CD14-positive monocyte (primary cell): ENCODE measurements at regions not wholly inside any gene's neighbourhood (a gene's known extent, or its start where the extent isn't known, plus 50 kb on each side); places are given as distances from the start of the nearest gene placed in this dataset.

Experiments used
- DNase-seq, 3 donors: peaks; one replicate each; pipeline ENCODE4 v3.0.0-alpha.2; 2011 to 2022
- H2AFZ ChIP-seq: 2 replicates; pipeline ENCODE4 v1.6.0; 2012; ENCODE audit warnings: mild to moderate bottlenecking, low read depth, low read length, inconsistent platforms; ENCODE audit not compliant: insufficient read depth, poor library complexity, severe bottlenecking
- H3K27ac ChIP-seq, 2 donors: 1 replicate in 1 of 2; 2 replicates in 1 of 2; pipeline ENCODE4 v1.5.1; 2012 to 2013; ENCODE audit warnings: low read length in 2 of 2, control low read depth in 1 of 2, inconsistent platforms in 1 of 2, low read depth in 1 of 2, mild to moderate bottlenecking in 1 of 2
- H3K27me3 ChIP-seq, 2 donors: one replicate each; pipeline versions ENCODE4 v1.6.0 to v1.6.1; 2011 to 2013; ENCODE audit warnings: low read length in 2 of 2; ENCODE audit not compliant: control insufficient read depth in 2 of 2, insufficient read depth in 2 of 2
- H3K36me3 ChIP-seq, 2 donors: replicated peaks in 1 of 2; 1 replicate in 1 of 2; 2 replicates in 1 of 2; pipeline versions ENCODE4 v1.5.1 to v1.6.1; 2012 to 2013; ENCODE audit warnings: low read length in 2 of 2, control low read depth in 1 of 2, inconsistent platforms in 1 of 2, mild to moderate bottlenecking in 1 of 2; ENCODE audit not compliant: insufficient read depth in 2 of 2, control insufficient read depth in 1 of 2
- H3K4me1 ChIP-seq, 2 donors: 1 replicate in 1 of 2; 2 replicates in 1 of 2; pipeline versions ENCODE4 v1.5.1 to v1.6.1; 2012 to 2013; ENCODE audit warnings: low read length in 2 of 2, control low read depth in 1 of 2, inconsistent platforms in 1 of 2, mild to moderate bottlenecking in 1 of 2, moderate library complexity in 1 of 2; ENCODE audit not compliant: insufficient read depth in 2 of 2, control insufficient read depth in 1 of 2
- H3K4me2 ChIP-seq: replicated peaks from 2 replicates; pipeline ENCODE3; 2012; ENCODE audit warnings: low read length, moderate library complexity, mild to moderate bottlenecking; ENCODE audit not compliant: poor library complexity, severe bottlenecking; ENCODE audit errors: extremely low read depth
- H3K4me3 ChIP-seq, 3 experiments: fragments of 200-600 bp in 1 of 3; sonication (generic) in 1 of 3; replicated peaks in 1 of 3; 1 replicate in 2 of 3; 2 replicates in 1 of 3; pipeline ENCODE4 v1.5.1; 2011 to 2013; ENCODE audit warnings: low read length in 3 of 3, mild to moderate bottlenecking in 3 of 3, control low read depth in 2 of 3, low read depth in 2 of 3, inconsistent platforms in 1 of 3, moderate library complexity in 1 of 3
- H3K79me2 ChIP-seq: 2 replicates; pipeline ENCODE4 v1.6.0; 2012; ENCODE audit warnings: mild to moderate bottlenecking, control low read depth, inconsistent platforms, low read length, moderate library complexity; ENCODE audit not compliant: insufficient read depth
- H3K9ac ChIP-seq: 2 replicates; pipeline ENCODE4 v1.6.0; 2017; ENCODE audit warnings: low read length, mild to moderate bottlenecking; ENCODE audit not compliant: insufficient read depth, poor library complexity, severe bottlenecking
- H3K9me3 ChIP-seq, 2 donors: replicated peaks in 1 of 2; 1 replicate in 1 of 2; 2 replicates in 1 of 2; pipeline versions ENCODE4 v1.5.1 to v1.6.1; 2012 to 2013; ENCODE audit warnings: low read length in 2 of 2, control low read depth in 1 of 2; ENCODE audit not compliant: control insufficient read depth in 1 of 2, insufficient read depth in 1 of 2
- H4K20me1 ChIP-seq: 2 replicates; pipeline ENCODE4 v1.6.0; 2012; ENCODE audit warnings: mild to moderate bottlenecking, low read length, control low read depth, moderate library complexity; ENCODE audit not compliant: insufficient read depth
- H3K27ac Mint-ChIP-seq, 7 donors: one replicate each; pipeline ENCODE4 v1.8.0; 2020; ENCODE audit warnings: mild to moderate bottlenecking in 7 of 7, mixed read lengths in 7 of 7, moderate library complexity in 6 of 7, inconsistent platforms in 2 of 7
- H3K27me3 Mint-ChIP-seq, 3 donors: one replicate each; pipeline ENCODE4 v1.8.0; 2021 to 2022; ENCODE audit warnings: low read depth in 3 of 3, mild to moderate bottlenecking in 3 of 3, mixed read lengths in 3 of 3, moderate library complexity in 3 of 3, inconsistent platforms in 1 of 3
- H3K36me3 Mint-ChIP-seq, 2 donors: one replicate each; pipeline ENCODE4 v1.8.0; 2020; ENCODE audit warnings: mixed read lengths in 2 of 2, inconsistent platforms in 1 of 2, mild to moderate bottlenecking in 1 of 2
- H3K4me1 Mint-ChIP-seq: one replicate; pipeline ENCODE4 v1.8.0; 2020; ENCODE audit warnings: mild to moderate bottlenecking, mixed read lengths
- H3K4me3 Mint-ChIP-seq, 2 donors: one replicate each; pipeline ENCODE4 v1.8.0; 2020; ENCODE audit warnings: mild to moderate bottlenecking in 2 of 2, mixed read lengths in 2 of 2, moderate library complexity in 1 of 2
- H3K9me3 Mint-ChIP-seq, 7 donors: one replicate each; pipeline ENCODE4 v1.8.0; 2020 to 2022; ENCODE audit warnings: mixed read lengths in 7 of 7, mild to moderate bottlenecking in 6 of 7, moderate library complexity in 6 of 7, inconsistent platforms in 2 of 7
- WGBS: methylation state at CpG from one replicate; pipeline ENCODE4 v1.1.5; 2013; ENCODE audit warnings: missing lambda C conversion rate; ENCODE audit not compliant: insufficient coverage; 5-methylcytosine and 5-hydroxymethylcytosine counted together
- intact Hi-C, 2 donors: fragments of 100-400 bp; cut with micrococcal nuclease; formaldehyde crosslinking; loops; one replicate each; pipeline versions ENCODE4 v1.15.0 to v1.15.1; 2023
- TF ChIP-seq, protein P1 (sequence below): fragments of 200-600 bp; IDR thresholded peaks from one replicate; pipeline ENCODE4 v1.8.0; 2022; ENCODE audit warnings: antibody characterized with exemption, mild to moderate bottlenecking

GRCh38 chr7:119720541-119720940, 552.4 kb upstream of the KCND2 start:
- intact Hi-C loops: no loop called here
- no peak overlapping the region for H3K27ac Mint-ChIP-seq
- peaks cover 0 to 2% (median 0%) of the 10 kb centered on the region in 3 donors for H3K27me3 Mint-ChIP-seq
- Histone ChIP-seq H3K9me3 (no peaks in the 10 kb centered on the region), H3K27me3 (no peaks in the 10 kb centered on the region), H3K9ac (no peak overlapping the region), H3K4me2 (no peak overlapping the region), H3K4me3 (no peak overlapping the region), H4K20me1 (no peaks in the 10 kb centered on the region), H3K36me3 (no peaks in the 10 kb centered on the region), H2AFZ (no peak overlapping the region), H3K4me1 (no peaks in the 10 kb centered on the region), H3K27ac (no peak overlapping the region), H3K79me2 (no peaks in the 10 kb centered on the region)
- no peak for DNase-seq
- H3K4me1 Mint-ChIP-seq: no peaks in the 10 kb centered on the region
- H3K36me3 Mint-ChIP-seq: no peaks in the 10 kb centered on the region
- WGBS: no CpG with 5 or more reads among the region's 1 CpG
- TF ChIP-seq, protein P1, sequence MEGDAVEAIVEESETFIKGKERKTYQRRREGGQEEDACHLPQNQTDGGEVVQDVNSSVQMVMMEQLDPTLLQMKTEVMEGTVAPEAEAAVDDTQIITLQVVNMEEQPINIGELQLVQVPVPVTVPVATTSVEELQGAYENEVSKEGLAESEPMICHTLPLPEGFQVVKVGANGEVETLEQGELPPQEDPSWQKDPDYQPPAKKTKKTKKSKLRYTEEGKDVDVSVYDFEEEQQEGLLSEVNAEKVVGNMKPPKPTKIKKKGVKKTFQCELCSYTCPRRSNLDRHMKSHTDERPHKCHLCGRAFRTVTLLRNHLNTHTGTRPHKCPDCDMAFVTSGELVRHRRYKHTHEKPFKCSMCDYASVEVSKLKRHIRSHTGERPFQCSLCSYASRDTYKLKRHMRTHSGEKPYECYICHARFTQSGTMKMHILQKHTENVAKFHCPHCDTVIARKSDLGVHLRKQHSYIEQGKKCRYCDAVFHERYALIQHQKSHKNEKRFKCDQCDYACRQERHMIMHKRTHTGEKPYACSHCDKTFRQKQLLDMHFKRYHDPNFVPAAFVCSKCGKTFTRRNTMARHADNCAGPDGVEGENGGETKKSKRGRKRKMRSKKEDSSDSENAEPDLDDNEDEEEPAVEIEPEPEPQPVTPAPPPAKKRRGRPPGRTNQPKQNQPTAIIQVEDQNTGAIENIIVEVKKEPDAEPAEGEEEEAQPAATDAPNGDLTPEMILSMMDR: no peak
- peaks cover 0 to 3% (median 0%) of the 10 kb centered on the region in 7 donors for H3K9me3 Mint-ChIP-seq
- no peak overlapping the region for H3K4me3 Mint-ChIP-seq

- H3K79me2 ChIP-seq: no peaks in the 10 kb centered on the region
- no peaks in the 10 kb centered on the region for H4K20me1 ChIP-seq
- H3K27me3 ChIP-seq: no peaks in the 10 kb centered on the region
- H3K9me3 ChIP-seq: no peaks in the 10 kb centered on the region
- no peaks in the 10 kb centered on the region for H3K36me3 ChIP-seq
- no peak overlapping the region for H3K27ac ChIP-seq
- H3K4me1 ChIP-seq: no peaks in the 10 kb centered on the region
- H3K4me2 ChIP-seq: no peak overlapping the region
- Mint-ChIP-seq H3K4me1 (no peaks in the 10 kb centered on the region), H3K27ac (peak overlapping the region in 1 of 7 donors; percentile 41), H3K4me3 (no peak overlapping the region), H3K9me3 (peaks cover 0 to 3% (median 0%) of the 10 kb centered on the region in 7 donors), H3K36me3 (no peaks in the 10 kb centered on the region), H3K27me3 (peaks cover 0 to 2% (median 2%) of the 10 kb centered on the region in 3 donors)
- no peak for DNase-seq
- intact Hi-C loops: no loop called here
- H2AFZ ChIP-seq: no peak overlapping the region
- H3K4me3 ChIP-seq: no peak overlapping the region
- TF ChIP-seq, protein P1: no peak
- 72% methylated on average over 10 of the region's 13 CpGs for WGBS
- H3K9ac ChIP-seq: no peak overlapping the region
Measured at GRCh38 chr7:119724041-119724792, 548.8 kb upstream of the KCND2 start.
